CD14-positive monocyte (primary cell): ENCODE measurements at regions not wholly inside any gene's neighbourhood (a gene's known extent, or its start where the extent isn't known, plus 50 kb on each side); places are given as distances from the start of the nearest gene placed in this dataset.

Experiments used
- DNase-seq, 3 donors: peaks; one replicate each; pipeline ENCODE4 v3.0.0-alpha.2; 2011 to 2022
- H2AFZ ChIP-seq: 2 replicates; pipeline ENCODE4 v1.6.0; 2012; ENCODE audit warnings: mild to moderate bottlenecking, low read depth, low read length, inconsistent platforms; ENCODE audit not compliant: insufficient read depth, poor library complexity, severe bottlenecking
- H3K27ac ChIP-seq, 2 donors: 1 replicate in 1 of 2; 2 replicates in 1 of 2; pipeline ENCODE4 v1.5.1; 2012 to 2013; ENCODE audit warnings: low read length in 2 of 2, control low read depth in 1 of 2, inconsistent platforms in 1 of 2, low read depth in 1 of 2, mild to moderate bottlenecking in 1 of 2
- H3K27me3 ChIP-seq, 2 donors: one replicate each; pipeline versions ENCODE4 v1.6.0 to v1.6.1; 2011 to 2013; ENCODE audit warnings: low read length in 2 of 2; ENCODE audit not compliant: control insufficient read depth in 2 of 2, insufficient read depth in 2 of 2
- H3K36me3 ChIP-seq, 2 donors: replicated peaks in 1 of 2; 1 replicate in 1 of 2; 2 replicates in 1 of 2; pipeline versions ENCODE4 v1.5.1 to v1.6.1; 2012 to 2013; ENCODE audit warnings: low read length in 2 of 2, control low read depth in 1 of 2, inconsistent platforms in 1 of 2, mild to moderate bottlenecking in 1 of 2; ENCODE audit not compliant: insufficient read depth in 2 of 2, control insufficient read depth in 1 of 2
- H3K4me1 ChIP-seq, 2 donors: 1 replicate in 1 of 2; 2 replicates in 1 of 2; pipeline versions ENCODE4 v1.5.1 to v1.6.1; 2012 to 2013; ENCODE audit warnings: low read length in 2 of 2, control low read depth in 1 of 2, inconsistent platforms in 1 of 2, mild to moderate bottlenecking in 1 of 2, moderate library complexity in 1 of 2; ENCODE audit not compliant: insufficient read depth in 2 of 2, control insufficient read depth in 1 of 2
- H3K4me2 ChIP-seq: replicated peaks from 2 replicates; pipeline ENCODE3; 2012; ENCODE audit warnings: low read length, moderate library complexity, mild to moderate bottlenecking; ENCODE audit not compliant: poor library complexity, severe bottlenecking; ENCODE audit errors: extremely low read depth
- H3K4me3 ChIP-seq, 3 experiments: fragments of 200-600 bp in 1 of 3; sonication (generic) in 1 of 3; replicated peaks in 1 of 3; 1 replicate in 2 of 3; 2 replicates in 1 of 3; pipeline ENCODE4 v1.5.1; 2011 to 2013; ENCODE audit warnings: low read length in 3 of 3, mild to moderate bottlenecking in 3 of 3, control low read depth in 2 of 3, low read depth in 2 of 3, inconsistent platforms in 1 of 3, moderate library complexity in 1 of 3
- H3K79me2 ChIP-seq: 2 replicates; pipeline ENCODE4 v1.6.0; 2012; ENCODE audit warnings: mild to moderate bottlenecking, control low read depth, inconsistent platforms, low read length, moderate library complexity; ENCODE audit not compliant: insufficient read depth
- H3K9ac ChIP-seq: 2 replicates; pipeline ENCODE4 v1.6.0; 2017; ENCODE audit warnings: low read length, mild to moderate bottlenecking; ENCODE audit not compliant: insufficient read depth, poor library complexity, severe bottlenecking
- H3K9me3 ChIP-seq, 2 donors: replicated peaks in 1 of 2; 1 replicate in 1 of 2; 2 replicates in 1 of 2; pipeline versions ENCODE4 v1.5.1 to v1.6.1; 2012 to 2013; ENCODE audit warnings: low read length in 2 of 2, control low read depth in 1 of 2; ENCODE audit not compliant: control insufficient read depth in 1 of 2, insufficient read depth in 1 of 2
- H4K20me1 ChIP-seq: 2 replicates; pipeline ENCODE4 v1.6.0; 2012; ENCODE audit warnings: mild to moderate bottlenecking, low read length, control low read depth, moderate library complexity; ENCODE audit not compliant: insufficient read depth
- H3K27ac Mint-ChIP-seq, 7 donors: one replicate each; pipeline ENCODE4 v1.8.0; 2020; ENCODE audit warnings: mild to moderate bottlenecking in 7 of 7, mixed read lengths in 7 of 7, moderate library complexity in 6 of 7, inconsistent platforms in 2 of 7
- H3K27me3 Mint-ChIP-seq, 3 donors: one replicate each; pipeline ENCODE4 v1.8.0; 2021 to 2022; ENCODE audit warnings: low read depth in 3 of 3, mild to moderate bottlenecking in 3 of 3, mixed read lengths in 3 of 3, moderate library complexity in 3 of 3, inconsistent platforms in 1 of 3
- H3K36me3 Mint-ChIP-seq, 2 donors: one replicate each; pipeline ENCODE4 v1.8.0; 2020; ENCODE audit warnings: mixed read lengths in 2 of 2, inconsistent platforms in 1 of 2, mild to moderate bottlenecking in 1 of 2
- H3K4me1 Mint-ChIP-seq: one replicate; pipeline ENCODE4 v1.8.0; 2020; ENCODE audit warnings: mild to moderate bottlenecking, mixed read lengths
- H3K4me3 Mint-ChIP-seq, 2 donors: one replicate each; pipeline ENCODE4 v1.8.0; 2020; ENCODE audit warnings: mild to moderate bottlenecking in 2 of 2, mixed read lengths in 2 of 2, moderate library complexity in 1 of 2
- H3K9me3 Mint-ChIP-seq, 7 donors: one replicate each; pipeline ENCODE4 v1.8.0; 2020 to 2022; ENCODE audit warnings: mixed read lengths in 7 of 7, mild to moderate bottlenecking in 6 of 7, moderate library complexity in 6 of 7, inconsistent platforms in 2 of 7
- CTCF ChIP-seq: fragments of 200-600 bp; IDR thresholded peaks from one replicate; pipeline ENCODE4 v1.8.0; 2022; ENCODE audit warnings: antibody characterized with exemption, mild to moderate bottlenecking
- WGBS: methylation state at CpG from one replicate; pipeline ENCODE4 v1.1.5; 2013; ENCODE audit warnings: missing lambda C conversion rate; ENCODE audit not compliant: insufficient coverage; 5-methylcytosine and 5-hydroxymethylcytosine counted together
- intact Hi-C, 2 donors: fragments of 100-400 bp; cut with micrococcal nuclease; formaldehyde crosslinking; loops; one replicate each; pipeline versions ENCODE4 v1.15.0 to v1.15.1; 2023

DNA sequence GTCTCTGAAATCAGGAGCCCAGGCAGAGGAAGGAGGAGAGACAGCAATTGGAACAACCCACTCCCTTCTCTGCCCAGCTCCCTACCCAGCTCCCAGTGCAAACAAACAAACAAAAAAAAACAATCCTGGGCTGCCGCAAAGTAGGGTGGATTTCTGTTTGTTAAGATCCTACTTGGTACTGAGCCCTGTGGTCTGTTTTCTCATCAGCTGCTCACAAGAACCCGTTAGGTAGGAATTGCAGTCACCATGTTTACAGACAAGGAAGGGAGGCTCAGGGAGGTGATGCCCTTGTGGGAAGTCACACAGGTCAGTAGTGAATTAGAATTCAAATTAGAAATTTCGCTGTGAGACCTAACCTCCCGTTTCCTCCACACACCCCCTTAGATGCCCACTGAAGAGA, 128.8 kb upstream of the RAD23B start:
- DNase-seq = no peak
- no peak for TF ChIP-seq CTCF
- Histone ChIP-seq H3K36me3 (no peaks in the 10 kb centered on the region), H3K4me3 (no peak overlapping the region), H3K4me2 (no peak overlapping the region), H3K9me3 (no peaks in the 10 kb centered on the region), H3K79me2 (no peaks in the 10 kb centered on the region), H3K27ac (no peak overlapping the region), H4K20me1 (no peaks in the 10 kb centered on the region), H2AFZ (no peak overlapping the region), H3K4me1 (no peaks in the 10 kb centered on the region), H3K27me3 (no peaks in the 10 kb centered on the region), H3K9ac (no peak overlapping the region)
- peaks cover 0 to 3% (median 2%) of the 10 kb centered on the region in 3 donors for H3K27me3 Mint-ChIP-seq
- intact Hi-C loops = no loop called here
- H3K27ac Mint-ChIP-seq = no peak overlapping the region
- peaks cover 0 to 10% (median 2%) of the 10 kb centered on the region in 7 donors for H3K9me3 Mint-ChIP-seq
- H3K4me1 Mint-ChIP-seq = no peaks in the 10 kb centered on the region
- no peaks in the 10 kb centered on the region for H3K36me3 Mint-ChIP-seq
- no CpG with 5 or more reads among the region's 4 CpGs for WGBS
- no peak overlapping the region for H3K4me3 Mint-ChIP-seq

DNA sequence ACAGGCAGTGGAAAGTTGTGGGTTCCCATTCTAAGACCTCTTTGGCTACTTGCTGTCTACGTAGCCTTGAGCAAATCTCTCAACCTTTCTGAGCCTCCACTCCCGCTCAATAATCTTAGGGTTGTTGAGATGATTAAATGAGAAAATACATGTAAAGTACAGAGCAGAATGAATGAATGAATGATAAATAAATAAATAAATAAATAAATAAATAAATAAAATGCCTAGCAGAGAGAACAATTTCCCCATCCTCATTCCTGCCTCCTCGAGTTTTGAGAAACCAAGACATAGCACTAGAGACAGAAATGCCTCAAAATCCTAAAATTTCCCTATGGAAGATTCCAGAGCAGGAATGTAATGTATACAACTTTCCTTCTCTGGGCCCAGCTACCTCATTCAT, 128.3 kb upstream of the RAD23B start:
- no peaks in the 10 kb centered on the region for H4K20me1 ChIP-seq
- Mint-ChIP-seq H3K27me3 (peaks cover 0 to 3% (median 2%) of the 10 kb centered on the region in 3 donors), H3K4me1 (no peaks in the 10 kb centered on the region), H3K27ac (no peak overlapping the region), H3K9me3 (peaks cover 0 to 11% (median 4%) of the 10 kb centered on the region in 7 donors), H3K36me3 (no peaks in the 10 kb centered on the region), H3K4me3 (no peak overlapping the region)
- no peak overlapping the region for H3K4me3 ChIP-seq
- no peak overlapping the region for H3K27ac ChIP-seq
- H3K9me3 ChIP-seq = no peaks in the 10 kb centered on the region
- H3K27me3 ChIP-seq = no peaks in the 10 kb centered on the region
- no peaks in the 10 kb centered on the region for H3K36me3 ChIP-seq
- H3K9ac ChIP-seq = no peak overlapping the region
- WGBS = no CpG with 5 or more reads among the region's 3 CpGs
- no peak for TF ChIP-seq CTCF
- no peaks in the 10 kb centered on the region for H3K4me1 ChIP-seq
- no peak for DNase-seq
- H2AFZ ChIP-seq = no peak overlapping the region
- no peaks in the 10 kb centered on the region for H3K79me2 ChIP-seq
- H3K4me2 ChIP-seq = no peak overlapping the region
- intact Hi-C loops = no loop called here
